ENCODE measurements at regions not wholly inside any gene's neighbourhood (a gene's known extent, or its start where the extent isn't known, plus 50 kb on each side); places are given as distances from the start of the nearest gene placed in this dataset.

- no peak for TF ChIP-seq CTCF (IDR thresholded peaks at IDR 0.05; ENCODE audit: insufficient read depth, low read length, poor library complexity, severe bottlenecking)
- no peak for TF ChIP-seq EZH2phosphoT487 (conservative IDR thresholded peaks at IDR 0.05; ENCODE audit: low read length)
These were observed 83.8 kb upstream of the C1QTNF7 start for GRCh38 chr4:15344041-15344440.

Data from SU-DHL-6 (cell line).